Ovary (tissue), 7 donors: ENCODE measurements at regions not wholly inside any gene's neighbourhood (a gene's known extent, or its start where the extent isn't known, plus 50 kb on each side); places are given as distances from the start of the nearest gene placed in this dataset.

Experiments used
- DNase-seq, 5 donors: peaks; one replicate each; pipeline ENCODE4 v3.0.0-alpha.2; 2019 to 2020
- H3K27ac ChIP-seq, 2 donors: fragments of 200-600 bp; one replicate each; pipeline versions ENCODE4 v1.5.1 to v1.8.0; 2019 to 2022
- H3K27me3 ChIP-seq: fragments of 200-600 bp; one replicate; pipeline ENCODE4 v1.8.0; 2022
- H3K36me3 ChIP-seq: fragments of 200-600 bp; sonication (generic); one replicate; pipeline ENCODE4 v1.5.1; 2019
- H3K4me1 ChIP-seq: one replicate; pipeline ENCODE4 v1.8.1; 2013; ENCODE audit warnings: mild to moderate bottlenecking, moderate library complexity; ENCODE audit not compliant: insufficient read depth
- H3K4me3 ChIP-seq: fragments of 200-600 bp; sonication (generic); one replicate; pipeline ENCODE4 v1.5.1; 2017
- H3K9me3 ChIP-seq, 2 donors: fragments of 200-600 bp in 1 of 2; sonication (generic) in 1 of 2; one replicate each; pipeline versions ENCODE4 v1.5.1 to v1.8.1; 2013 to 2019; ENCODE audit warnings: mild to moderate bottlenecking in 1 of 2, moderate library complexity in 1 of 2
- EP300 ChIP-seq: sonication (generic); formaldehyde crosslinking; IDR thresholded peaks from one replicate; pipeline ENCODE4 v1.6.1; 2017; ENCODE audit warnings: antibody characterized with exemption
- POLR2A ChIP-seq: fragments of 450-650 bp; IDR thresholded peaks from one replicate; pipeline ENCODE4 v1.6.1; 2017; ENCODE audit warnings: antibody characterized with exemption, mild to moderate bottlenecking, moderate library complexity
- WGBS, 3 donors: extraction: QIAGEN DNeasy Blood & Tissue Kit in 1 of 3; methylation state at CpG; one replicate each; pipeline versions ENCODE4 v1.1.5 to v1.1.7; 2013 to 2017; 5-methylcytosine and 5-hydroxymethylcytosine counted together
- intact Hi-C, 4 donors: fragments of 100-400 bp; cut with DNase I; formaldehyde crosslinking; loops; one replicate each; pipeline versions ENCODE4 v1.11.0 to v1.15.1; 2022 to 2023
- TF ChIP-seq, protein P1 (sequence below), 3 donors: fragments of 450-650 bp in 2 of 3; fragments of 200-600 bp in 1 of 3; IDR thresholded peaks; one replicate each; pipeline versions ENCODE4 v1.5.1 to v1.8.0; 2016 to 2022; ENCODE audit warnings: antibody characterized with exemption in 3 of 3, mild to moderate bottlenecking in 1 of 3
- donor health status: DM: no; HTN: no; CAD: no; lungs with moderate emphysema.
- donor health status: DM: no; HTN: no; CAD: no.
- donor health status: Bipolar disorder and iron deficiency.
- donor health status: DM: no; HTN: no; CAD: no.
- donor health status: DM: yes; HTN: yes; CAD: no.

DNA sequence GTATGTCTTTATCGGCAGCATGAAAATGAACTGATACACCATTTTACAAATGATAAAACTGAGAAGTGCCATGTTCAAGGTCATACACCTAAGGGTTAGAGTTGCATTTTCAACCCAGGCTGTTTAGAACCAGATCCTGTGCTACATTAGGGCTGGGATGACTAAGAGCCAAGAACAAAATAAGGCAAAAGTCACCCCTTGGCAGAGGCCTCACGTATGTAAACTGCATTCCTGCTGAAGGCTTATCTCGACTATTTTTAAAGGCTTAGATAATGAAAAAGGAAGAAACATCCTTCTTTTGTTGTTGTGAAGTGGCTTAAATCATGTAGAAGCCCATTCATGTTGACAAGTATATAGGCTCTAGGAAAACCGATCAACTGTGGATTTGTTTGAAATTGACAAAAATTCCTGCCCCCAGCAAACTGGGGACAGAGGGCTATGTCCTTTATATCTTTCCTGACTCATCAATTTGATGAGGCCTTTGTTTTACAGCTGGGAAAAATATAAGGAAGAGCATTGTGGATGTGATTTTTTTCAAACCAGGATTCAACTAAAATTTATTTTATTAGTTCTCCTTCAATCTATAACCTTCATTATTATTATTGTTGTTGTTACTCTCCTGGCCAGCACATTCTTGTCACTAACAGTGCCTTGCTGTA lies 196.5 kb downstream of the SNX18 start:
- WGBS, 3 donors = 30 to 44% (median 37%) methylated on average over 4 of the region's 4 CpGs
- no peaks in the 10 kb centered on the region for H3K36me3 ChIP-seq
- no peaks in the 10 kb centered on the region for H3K4me1 ChIP-seq
- H3K27me3 ChIP-seq = no peaks in the 10 kb centered on the region
- TF ChIP-seq EP300 = no peak
- TF ChIP-seq POLR2A = no peak
- TF ChIP-seq, protein P1, sequence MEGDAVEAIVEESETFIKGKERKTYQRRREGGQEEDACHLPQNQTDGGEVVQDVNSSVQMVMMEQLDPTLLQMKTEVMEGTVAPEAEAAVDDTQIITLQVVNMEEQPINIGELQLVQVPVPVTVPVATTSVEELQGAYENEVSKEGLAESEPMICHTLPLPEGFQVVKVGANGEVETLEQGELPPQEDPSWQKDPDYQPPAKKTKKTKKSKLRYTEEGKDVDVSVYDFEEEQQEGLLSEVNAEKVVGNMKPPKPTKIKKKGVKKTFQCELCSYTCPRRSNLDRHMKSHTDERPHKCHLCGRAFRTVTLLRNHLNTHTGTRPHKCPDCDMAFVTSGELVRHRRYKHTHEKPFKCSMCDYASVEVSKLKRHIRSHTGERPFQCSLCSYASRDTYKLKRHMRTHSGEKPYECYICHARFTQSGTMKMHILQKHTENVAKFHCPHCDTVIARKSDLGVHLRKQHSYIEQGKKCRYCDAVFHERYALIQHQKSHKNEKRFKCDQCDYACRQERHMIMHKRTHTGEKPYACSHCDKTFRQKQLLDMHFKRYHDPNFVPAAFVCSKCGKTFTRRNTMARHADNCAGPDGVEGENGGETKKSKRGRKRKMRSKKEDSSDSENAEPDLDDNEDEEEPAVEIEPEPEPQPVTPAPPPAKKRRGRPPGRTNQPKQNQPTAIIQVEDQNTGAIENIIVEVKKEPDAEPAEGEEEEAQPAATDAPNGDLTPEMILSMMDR (IDR thresholded peaks at IDR 0.05) = no peak
- intact Hi-C loops = no loop called here
- DNase-seq = no peak
- H3K27ac ChIP-seq = no peak overlapping the region
- no peak overlapping the region for H3K4me3 ChIP-seq
- H3K9me3 ChIP-seq = no peaks in the 10 kb centered on the region

DNA sequence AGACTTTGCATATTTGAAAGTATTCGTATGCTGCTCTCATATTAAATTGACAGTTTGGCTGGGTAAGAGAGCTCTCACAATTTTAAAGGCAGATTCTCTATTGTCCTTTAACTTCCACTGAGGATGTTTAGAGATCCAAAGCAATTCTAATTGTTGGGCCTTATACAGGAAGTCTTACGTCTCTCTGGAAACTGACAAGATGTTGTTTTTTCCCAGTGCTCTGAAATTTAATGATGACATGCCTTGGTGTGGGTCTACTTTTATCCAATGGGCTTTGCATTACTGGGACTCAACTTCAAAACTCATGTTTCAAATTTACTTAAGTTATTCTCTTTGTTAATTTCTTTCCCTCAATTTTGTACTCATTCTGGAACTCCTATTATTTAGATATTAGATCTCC lies 191.5 kb downstream of the SNX18 start:
- Histone ChIP-seq H3K27me3 (no peaks in the 10 kb centered on the region), H3K27ac (no peak overlapping the region), H3K36me3 (no peaks in the 10 kb centered on the region), H3K4me3 (no peak overlapping the region), H3K9me3 (no peaks in the 10 kb centered on the region), H3K4me1 (peaks cover 2% of the 10 kb centered on the region)
- TF ChIP-seq, protein P1 (IDR thresholded peaks at IDR 0.05) = no peak
- TF ChIP-seq POLR2A = no peak
- no peak for TF ChIP-seq EP300
- WGBS, 3 donors = 85 to 93% (median 90%) methylated on average over 2 of the region's 2 CpGs
- no peak for DNase-seq
- intact Hi-C loops = no loop called here

- 80 to 87% (median 84%) methylated on average over 2 of the region's 2 CpGs for WGBS, 3 donors
Measured at GRCh38 chr5:54707841-54708240, 190.3 kb downstream of the SNX18 start.

DNA sequence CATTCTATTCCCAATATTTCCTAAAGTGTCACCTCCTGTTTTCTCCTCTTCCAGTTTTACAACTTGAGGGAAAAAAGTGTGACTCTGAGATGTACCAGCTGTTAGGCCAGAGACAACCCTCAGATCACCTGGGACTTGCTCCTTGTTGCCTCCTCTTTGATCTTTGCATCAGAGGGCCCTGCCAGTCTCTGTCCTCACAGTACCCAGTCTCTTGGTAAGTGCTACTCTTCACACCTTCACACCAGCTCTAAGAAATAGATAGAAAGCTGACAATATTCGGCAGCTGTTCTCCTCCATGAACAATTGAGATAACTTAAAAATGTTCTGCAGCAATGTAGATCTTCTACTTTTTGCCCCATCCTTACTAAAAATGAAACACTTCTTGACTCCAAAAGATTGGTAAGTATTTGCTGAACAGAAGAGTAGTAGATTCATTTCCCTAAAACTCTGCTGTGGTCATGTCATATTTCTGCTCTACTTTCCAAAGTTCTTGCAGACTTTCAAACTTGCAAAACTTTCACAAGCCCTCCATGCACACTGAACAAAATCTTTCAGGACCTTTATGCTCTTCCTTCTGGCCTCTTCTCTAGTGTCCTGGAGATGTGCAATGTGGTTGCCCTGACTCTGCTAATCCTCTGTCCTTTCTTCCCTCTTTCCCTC lies 188.6 kb downstream of the SNX18 start:
- intact Hi-C loops = no loop called here
- TF ChIP-seq EP300 (no peak), POLR2A (no peak)
- TF ChIP-seq, protein P1 (IDR thresholded peaks at IDR 0.05) = no peak
- Histone ChIP-seq H3K4me1 (peaks cover 6% of the 10 kb centered on the region), H3K27me3 (no peaks in the 10 kb centered on the region), H3K4me3 (no peak overlapping the region), H3K27ac (no peak overlapping the region), H3K36me3 (no peaks in the 10 kb centered on the region), H3K9me3 (no peaks in the 10 kb centered on the region)
- 90 to 91% (median 91%) methylated on average over 1 of the region's 1 CpG for WGBS, 3 donors
- no peak for DNase-seq

More at GRCh38 chr5:54707841-54708240, 190.3 kb downstream of the SNX18 start:
- TF ChIP-seq POLR2A (no peak), EP300 (no peak)
- TF ChIP-seq, protein P1 (IDR thresholded peaks at IDR 0.05) = no peak
- H3K36me3 ChIP-seq = no peaks in the 10 kb centered on the region
- intact Hi-C loops = no loop called here
- H3K27ac ChIP-seq = no peak overlapping the region
- peaks cover 5% of the 10 kb centered on the region for H3K4me1 ChIP-seq
- no peak for DNase-seq
- no peaks in the 10 kb centered on the region for H3K27me3 ChIP-seq
- no peak overlapping the region for H3K4me3 ChIP-seq
- no peaks in the 10 kb centered on the region for H3K9me3 ChIP-seq
